SK-N-SH (cell line): ENCODE measurements at regions not wholly inside any gene's neighbourhood (a gene's known extent, or its start where the extent isn't known, plus 50 kb on each side); places are given as distances from the start of the nearest gene placed in this dataset.

ENCODE experiments used
- CTCF ChIP-seq: fragments of 200-600 bp; sonication (generic); IDR thresholded peaks from 2 replicates; pipeline ENCODE4 v1.6.1; 2017; ENCODE audit warnings: antibody characterized with exemption, mild to moderate bottlenecking, moderate library complexity
- EZH2phosphoT487 ChIP-seq: fragments of 200-600 bp; sonication (generic); IDR thresholded peaks from 2 replicates; pipeline ENCODE4 v1.6.1; 2017; ENCODE audit warnings: low read depth, mixed run types, mild to moderate bottlenecking, antibody characterized with exemption, moderate library complexity, borderline replicate concordance
- GABPA ChIP-seq: IDR thresholded peaks from 2 replicates; pipeline ENCODE4 v1.4.0; 2012; ENCODE audit warnings: low read depth, mild to moderate bottlenecking
- JUND ChIP-seq: IDR thresholded peaks from 2 replicates; pipeline ENCODE4 v1.4.0; 2012
- MXI1 ChIP-seq: IDR thresholded peaks from 2 replicates; pipeline ENCODE4 v1.6.1; 2012; ENCODE audit warnings: mild to moderate bottlenecking, low read depth, low read length, improper control_type of control experiment
- PBX3 ChIP-seq: IDR thresholded peaks from 2 replicates; pipeline ENCODE4; 2012
- POLR2AphosphoS5 ChIP-seq: IDR thresholded peaks from 2 replicates; pipeline ENCODE4 v1.6.1; 2012; ENCODE audit warnings: low read depth, low read length
- REST ChIP-seq: IDR thresholded peaks from 2 replicates; pipeline ENCODE4 v1.6.1; 2012; ENCODE audit warnings: mild to moderate bottlenecking, low read depth, low read length, moderate library complexity
- RFX5 ChIP-seq: IDR thresholded peaks from 2 replicates; pipeline ENCODE4 v1.6.1; 2012; ENCODE audit warnings: mild to moderate bottlenecking, improper control_type of control experiment, low read length
- RXRA ChIP-seq: IDR thresholded peaks from 2 replicates; pipeline ENCODE4 v1.4.0; 2012; ENCODE audit warnings: low read depth, mild to moderate bottlenecking, borderline replicate concordance
- TAF1 ChIP-seq: IDR thresholded peaks from 2 replicates; pipeline ENCODE4 v1.6.1; 2012; ENCODE audit warnings: low read depth, mild to moderate bottlenecking, low read length, moderate library complexity, borderline replicate concordance
- TEAD4 ChIP-seq: IDR thresholded peaks from 2 replicates; pipeline ENCODE4 v1.4.0; 2012; ENCODE audit warnings: mild to moderate bottlenecking, borderline replicate concordance; ENCODE audit not compliant: insufficient read depth
- USF1 ChIP-seq: IDR thresholded peaks from 2 replicates; pipeline ENCODE4 v1.4.0; 2012; ENCODE audit warnings: low read depth, borderline replicate concordance

GRCh38 chr13:63086286-63086685 lies 1670.6 kb upstream of the PCDH20 start:
- TF ChIP-seq USF1 = no peak
- no peak for TF ChIP-seq CTCF
- TF ChIP-seq MXI1 = no peak
- no peak for TF ChIP-seq RXRA
- TF ChIP-seq TAF1 = no peak
- TF ChIP-seq REST = no peak
- no peak for TF ChIP-seq PBX3
- TF ChIP-seq JUND = no peak
- TF ChIP-seq GABPA = no peak
- TF ChIP-seq POLR2AphosphoS5 = no peak
- no peak for TF ChIP-seq TEAD4
- no peak for TF ChIP-seq EZH2phosphoT487
- TF ChIP-seq RFX5 = no peak
